HG03175 (cell line): ENCODE measurements at regions not wholly inside any gene's neighbourhood (a gene's known extent, or its start where the extent isn't known, plus 50 kb on each side); places are given as distances from the start of the nearest gene placed in this dataset.
"Not testable (repeated sequence)": the region's sequence is repeated elsewhere in the genome, so short reads cannot be mapped to it uniquely, and the experiment has no call there.

Source experiments
- ATAC-seq: cut with Tn5 transposase; IDR thresholded peaks from one replicate; pipeline ENCODE4 v1.9.1; 2021; ENCODE audit warnings: mild to moderate bottlenecking, moderate library complexity; ENCODE audit not compliant: unreplicated experiment

DNA sequence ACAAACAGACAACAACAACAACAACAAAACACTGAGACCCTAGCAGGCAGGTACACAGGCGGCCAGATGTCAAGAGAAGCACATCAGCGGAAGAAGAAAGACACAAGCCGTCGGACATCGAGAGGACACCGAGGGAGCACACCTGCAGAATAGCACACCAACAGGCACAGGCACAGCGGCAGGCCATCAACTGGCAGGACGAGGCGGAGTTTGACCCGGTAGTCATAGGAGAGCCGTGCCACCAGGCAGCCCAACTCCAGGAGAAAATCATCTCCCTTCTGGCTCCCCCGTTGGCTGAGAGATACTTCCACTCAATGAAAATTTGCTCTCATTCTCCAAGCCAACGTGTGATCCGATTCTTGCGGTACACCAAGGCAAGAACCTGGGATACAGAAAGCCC lies 352.1 kb upstream of the IZUMO3 start:
- ATAC-seq, result no peak

DNA sequence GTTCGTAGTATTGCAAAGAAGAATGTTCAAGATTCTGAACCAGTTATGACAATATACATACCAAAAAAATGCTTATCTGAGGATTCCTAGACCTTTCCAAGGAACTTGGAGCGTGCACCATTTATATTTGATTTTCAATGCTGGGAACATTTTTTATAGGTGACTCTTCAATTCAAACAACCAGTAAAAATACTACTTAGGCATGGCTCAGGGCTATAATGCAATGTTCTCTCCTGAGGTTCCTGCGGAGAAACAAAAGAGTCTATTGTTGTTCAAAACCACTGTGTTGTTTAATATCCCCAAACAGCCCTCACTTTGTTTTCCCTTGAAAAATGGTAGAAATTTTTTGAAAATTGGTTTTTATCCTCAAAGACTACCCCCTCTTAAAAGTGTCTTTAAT lies 335.7 kb upstream of the IZUMO3 start:
- ATAC-seq, result no peak

DNA sequence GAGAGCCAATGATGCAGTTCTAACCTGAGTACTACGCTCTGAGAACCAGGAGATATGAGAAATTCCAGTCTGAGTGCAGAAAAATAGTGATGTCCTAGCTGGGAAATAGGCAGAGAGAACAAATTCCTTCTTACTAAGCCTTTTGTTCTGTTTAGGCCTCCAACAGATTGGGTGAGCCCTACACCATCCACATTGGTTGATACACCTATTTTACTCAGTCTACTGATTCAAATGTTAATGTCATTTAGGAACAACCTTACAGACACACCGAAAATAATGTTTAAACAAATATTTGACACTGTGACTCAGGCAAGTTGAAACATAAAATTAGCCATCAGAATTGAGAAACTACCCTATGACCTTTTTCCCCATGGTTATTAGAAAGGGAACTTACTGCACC lies 333.9 kb upstream of the IZUMO3 start:
- no peak for ATAC-seq

DNA sequence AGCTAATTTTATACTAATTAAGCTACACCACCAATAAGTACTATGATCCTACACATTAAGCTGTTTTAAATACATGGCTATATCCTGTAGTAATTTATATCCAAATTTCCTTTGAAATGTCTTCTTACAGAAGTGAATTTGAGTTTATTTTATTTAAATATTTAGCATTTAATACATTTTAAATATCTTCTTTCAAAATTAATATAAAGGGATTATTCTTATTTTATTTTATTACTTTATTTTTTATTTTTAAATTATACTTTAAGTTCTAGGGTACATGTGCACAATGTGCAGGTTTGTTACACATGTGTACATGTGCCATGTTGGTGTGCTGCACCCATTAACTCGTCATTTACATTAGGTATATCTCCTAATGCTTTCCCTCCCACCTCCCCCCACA lies 310.9 kb upstream of the IZUMO3 start:
- ATAC-seq, result not testable (repeated sequence)

DNA sequence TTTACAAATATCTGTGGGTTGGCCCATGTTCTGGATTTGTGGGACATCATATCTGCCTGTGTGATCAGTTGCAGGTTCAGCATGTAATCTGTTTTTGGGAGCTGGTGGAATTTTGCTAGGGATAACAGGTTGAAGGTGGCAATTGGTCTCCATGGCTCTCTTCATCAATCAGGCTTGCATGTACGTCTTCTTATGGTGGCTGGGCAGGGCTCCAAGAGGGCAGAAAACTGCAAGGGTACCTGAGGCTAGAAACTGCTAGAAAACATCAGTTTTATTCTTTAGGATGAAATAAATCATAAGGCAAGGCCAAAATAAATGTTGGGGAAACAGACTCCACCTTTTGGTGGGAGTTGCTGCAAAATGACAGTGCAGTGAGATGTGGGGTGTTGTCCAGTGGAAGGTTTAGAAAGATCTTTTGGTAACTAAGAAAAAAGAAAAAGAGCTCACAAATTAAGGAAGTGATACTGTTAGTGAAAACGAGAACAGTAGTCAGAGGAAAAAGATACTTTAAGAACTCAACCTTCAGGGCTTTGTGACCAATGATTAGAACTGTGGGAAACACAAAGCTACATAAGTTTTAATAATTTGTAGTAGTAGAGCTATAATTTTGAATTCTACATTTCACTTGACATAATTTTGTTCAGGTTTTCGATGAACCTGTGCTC lies 300.7 kb upstream of the IZUMO3 start:
- no peak for ATAC-seq

DNA sequence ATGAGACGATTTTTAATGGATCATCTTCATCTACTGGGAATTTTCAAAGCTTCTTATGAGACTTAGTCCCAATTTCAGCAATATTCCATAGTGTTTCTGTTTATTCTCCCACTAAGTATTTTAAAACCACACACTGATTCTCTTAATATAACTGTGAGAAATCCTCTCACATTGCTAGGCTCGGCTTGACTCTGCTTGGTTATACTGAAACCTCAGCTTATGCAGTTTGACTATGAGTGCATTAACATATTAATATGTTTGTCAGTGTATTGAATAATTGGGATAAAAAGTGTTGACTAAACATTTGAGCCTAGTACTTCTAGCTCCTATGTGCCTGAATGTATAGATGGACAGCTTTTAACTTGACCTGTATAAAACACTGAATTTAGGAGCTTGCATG lies 298.5 kb upstream of the IZUMO3 start:
- ATAC-seq, result no peak

DNA sequence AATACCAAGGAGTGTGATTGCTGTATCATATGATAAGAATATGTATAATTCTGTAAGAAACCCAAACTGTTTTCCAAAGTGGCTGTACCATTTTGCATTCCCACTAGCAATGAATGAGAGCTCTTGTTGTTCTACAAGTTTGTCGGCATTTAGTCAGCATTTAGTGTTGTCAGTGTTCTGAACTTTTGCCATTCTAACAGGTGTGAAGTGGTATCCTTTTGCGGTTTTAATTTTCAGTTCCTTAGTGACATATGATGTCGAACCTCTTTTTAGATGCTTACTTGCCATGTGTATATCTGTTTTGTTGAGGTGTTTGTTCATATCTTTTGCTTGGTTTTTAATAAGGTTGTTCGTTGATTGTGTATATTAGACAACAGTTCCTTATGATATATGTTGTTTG lies 296.3 kb upstream of the IZUMO3 start:
- ATAC-seq, result no peak

DNA sequence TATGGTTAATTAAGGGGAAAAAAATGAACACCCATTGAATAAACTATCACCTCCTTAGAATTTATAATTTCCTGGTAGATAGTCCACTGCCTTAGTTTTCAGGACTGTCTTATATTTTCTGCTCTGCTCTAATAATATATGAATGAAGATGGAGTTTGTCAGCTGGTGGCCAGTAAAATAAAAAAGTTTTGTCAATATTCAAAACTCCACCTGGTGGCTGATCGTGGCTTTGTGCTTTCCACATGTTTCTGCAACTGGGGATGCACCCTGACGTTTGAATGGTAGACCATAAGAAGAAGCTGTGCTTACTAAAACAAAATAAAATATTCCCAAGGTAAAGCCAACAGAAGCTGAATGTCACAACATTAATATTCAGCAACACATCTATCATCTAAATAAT lies 286.6 kb upstream of the IZUMO3 start:
- ATAC-seq, result no peak

DNA sequence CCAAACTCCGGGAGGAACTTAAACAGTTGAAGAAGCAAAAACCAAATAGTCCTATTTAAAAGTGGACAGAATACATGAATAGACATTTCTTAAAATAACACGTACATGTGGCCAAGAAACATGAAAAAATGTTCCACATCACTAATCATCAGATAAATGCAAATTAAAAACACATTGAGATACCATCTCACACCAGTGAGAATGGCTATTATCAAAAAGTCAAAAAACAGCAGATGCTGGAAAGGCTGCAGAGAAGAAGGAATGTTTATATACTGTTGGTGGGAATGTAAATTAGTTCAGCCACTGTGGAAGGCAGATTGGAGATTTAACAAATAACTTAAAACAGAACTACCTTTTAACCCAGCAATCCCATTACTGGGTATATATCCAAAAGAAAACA lies 283.0 kb upstream of the IZUMO3 start:
- no peak for ATAC-seq

DNA sequence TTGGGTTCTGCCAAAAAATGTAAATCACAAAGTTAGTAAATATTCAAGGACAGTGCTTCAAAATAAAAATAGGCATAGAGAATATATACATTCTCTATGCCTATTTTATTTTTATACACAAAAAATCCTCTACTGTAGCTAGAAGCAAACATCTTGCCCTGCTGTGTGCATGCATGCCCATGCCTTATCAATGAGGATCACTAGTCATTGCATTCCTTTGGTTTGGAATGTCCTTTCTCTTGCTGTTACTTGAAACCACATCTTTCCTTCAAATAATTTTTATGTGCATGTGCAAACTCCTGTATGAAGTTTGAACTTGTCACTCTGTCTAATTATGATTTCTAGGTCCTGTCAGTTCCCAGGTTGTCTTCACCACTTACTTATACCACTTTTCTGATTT lies 278.9 kb upstream of the IZUMO3 start:
- no peak for ATAC-seq

DNA sequence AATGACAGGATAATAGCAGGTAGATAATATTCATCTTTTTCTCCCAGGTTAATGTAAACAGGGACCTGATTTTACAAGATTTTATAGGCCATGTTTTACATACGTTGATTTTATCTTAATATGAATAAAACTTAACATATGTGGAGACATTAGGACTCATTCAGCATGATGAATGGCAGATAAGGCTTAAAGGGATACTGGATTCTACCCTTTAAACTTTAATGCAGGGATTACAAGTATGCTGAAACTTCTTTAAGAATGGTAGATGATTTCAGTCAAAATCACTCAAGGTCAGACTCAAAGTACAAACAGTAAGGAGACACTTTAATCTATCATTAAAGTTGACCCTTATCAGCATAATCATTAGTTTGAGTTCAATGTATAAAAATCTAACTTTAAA lies 274.5 kb upstream of the IZUMO3 start:
- ATAC-seq, result no peak

DNA sequence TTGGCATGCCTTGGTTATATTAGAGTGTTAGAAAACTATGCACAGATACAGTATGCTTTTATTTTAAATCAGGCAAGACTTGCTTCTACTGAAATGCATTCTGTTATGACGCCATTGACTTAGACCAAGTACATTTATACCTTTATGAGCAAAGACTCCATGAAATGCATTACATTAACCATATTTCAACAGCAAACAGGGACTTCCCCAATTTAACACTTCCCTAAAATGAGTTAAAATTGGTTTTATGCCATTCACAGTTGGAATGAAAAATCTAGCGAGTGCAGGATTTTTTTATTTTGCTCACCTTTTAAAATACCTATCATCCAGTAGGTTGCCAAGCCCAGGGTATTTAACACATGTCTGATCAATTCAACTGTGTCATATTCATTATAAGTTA lies 272.1 kb upstream of the IZUMO3 start:
- no peak for ATAC-seq

DNA sequence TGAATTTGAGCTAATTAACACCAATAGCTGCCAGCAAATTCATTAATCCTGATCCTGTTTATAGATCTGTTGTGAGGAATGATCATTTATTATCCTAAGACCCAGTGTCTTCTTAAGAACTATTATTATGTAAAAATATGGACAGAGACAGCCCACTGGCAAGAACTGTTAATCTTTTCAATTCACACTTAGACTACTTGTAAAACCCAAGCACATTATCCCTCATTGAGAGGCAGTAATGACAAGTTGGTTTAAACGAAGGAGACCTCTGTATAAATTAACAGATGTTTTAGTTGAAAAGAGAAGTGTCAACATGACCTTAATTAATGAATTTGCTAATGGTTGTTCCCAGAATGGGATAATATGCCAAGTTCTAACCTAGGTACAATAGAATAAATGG lies 270.3 kb upstream of the IZUMO3 start:
- ATAC-seq, result no peak

DNA sequence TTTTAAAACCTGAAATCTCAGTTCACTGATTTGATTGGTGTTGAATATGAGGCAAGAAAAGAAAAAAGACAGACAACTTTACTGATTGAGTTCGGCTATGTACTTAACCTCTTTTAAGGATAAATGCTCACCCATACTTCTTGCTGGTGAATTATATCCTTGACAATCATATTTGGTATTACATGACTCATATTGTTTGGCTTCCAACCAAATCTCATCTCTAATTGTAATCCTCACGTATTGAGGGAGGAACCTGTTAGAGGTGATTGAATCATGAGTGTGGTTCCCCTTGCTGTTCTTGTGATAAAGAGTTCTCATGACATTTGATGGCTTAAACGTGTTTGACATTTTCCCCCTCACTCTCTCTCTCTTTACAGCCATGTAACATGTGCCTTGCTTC lies 255.6 kb upstream of the IZUMO3 start:
- ATAC-seq, result no peak

DNA sequence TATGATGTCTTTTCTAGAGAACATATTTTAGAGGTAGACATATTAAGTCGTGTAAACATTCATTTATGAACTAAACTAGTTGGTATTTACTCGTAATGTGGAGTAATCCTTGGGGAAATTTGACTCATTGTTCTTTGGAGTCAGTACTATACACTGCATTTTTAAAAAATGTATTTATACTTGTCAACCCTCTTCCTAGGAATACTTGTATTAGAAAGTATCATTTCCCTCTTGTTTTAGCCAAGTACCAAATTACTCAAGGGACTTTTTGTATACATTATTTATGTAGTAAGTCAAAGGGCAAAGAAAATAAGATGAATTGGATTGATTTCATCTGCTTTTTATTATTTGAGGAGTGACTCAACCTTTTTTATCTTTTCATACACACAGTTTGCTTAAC lies 248.1 kb upstream of the IZUMO3 start:
- no peak for ATAC-seq

DNA sequence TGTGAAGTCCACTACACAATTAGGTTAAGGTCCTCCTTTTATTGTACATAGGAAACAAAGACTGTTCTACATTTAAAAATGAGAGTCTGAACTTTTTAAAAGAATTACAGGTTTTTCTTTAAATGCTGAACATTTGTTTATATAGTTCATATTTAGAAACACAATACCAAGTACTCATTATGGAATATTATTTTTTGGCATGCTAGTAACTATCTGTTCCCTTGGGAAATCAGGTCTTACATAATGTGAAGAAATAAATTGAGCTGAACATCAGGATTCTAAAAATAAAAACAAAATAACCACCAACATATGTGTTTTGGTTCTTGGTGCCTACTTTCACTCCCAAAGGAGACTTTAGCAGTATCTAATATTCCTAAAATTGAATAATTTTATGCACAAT lies 230.5 kb upstream of the IZUMO3 start:
- ATAC-seq, result no peak

DNA sequence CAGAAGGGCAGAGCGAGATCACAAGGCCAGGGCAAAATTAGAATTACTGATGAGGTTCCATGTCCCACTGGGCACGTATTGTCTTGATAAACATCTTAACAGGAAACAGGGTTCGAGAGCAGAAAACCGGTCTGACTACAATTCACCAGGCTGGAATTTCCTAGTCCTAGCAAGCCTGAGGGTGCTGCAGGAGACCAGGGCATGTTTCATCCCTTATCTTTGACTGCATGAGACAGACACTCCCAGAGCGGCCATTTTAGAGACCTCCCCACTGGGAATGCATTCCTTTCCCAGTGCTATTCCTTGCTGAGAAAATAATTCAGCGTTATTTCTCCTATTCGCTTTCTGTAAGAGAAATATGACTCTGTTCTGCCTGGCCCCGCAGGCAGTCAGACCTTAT lies 228.5 kb upstream of the IZUMO3 start:
- ATAC-seq, result not testable (repeated sequence)

DNA sequence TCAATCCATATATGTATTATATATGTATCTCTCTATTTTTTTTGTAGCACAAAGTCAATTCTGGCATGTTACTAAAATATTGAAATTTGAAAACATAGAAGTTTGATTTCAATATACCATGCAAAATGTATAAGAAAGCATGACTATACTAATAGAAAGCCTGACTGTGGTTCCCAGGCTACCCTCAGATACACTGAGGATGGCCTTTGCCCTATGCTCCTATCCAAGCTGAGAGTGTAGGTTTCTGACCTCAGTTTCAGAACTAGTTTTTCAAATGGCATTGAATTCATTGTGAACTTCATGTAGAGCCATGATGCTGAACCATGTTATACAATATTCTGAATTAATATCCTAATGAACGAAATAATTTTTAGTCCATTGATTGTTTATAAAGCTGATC lies 220.4 kb upstream of the IZUMO3 start:
- ATAC-seq, result no peak

DNA sequence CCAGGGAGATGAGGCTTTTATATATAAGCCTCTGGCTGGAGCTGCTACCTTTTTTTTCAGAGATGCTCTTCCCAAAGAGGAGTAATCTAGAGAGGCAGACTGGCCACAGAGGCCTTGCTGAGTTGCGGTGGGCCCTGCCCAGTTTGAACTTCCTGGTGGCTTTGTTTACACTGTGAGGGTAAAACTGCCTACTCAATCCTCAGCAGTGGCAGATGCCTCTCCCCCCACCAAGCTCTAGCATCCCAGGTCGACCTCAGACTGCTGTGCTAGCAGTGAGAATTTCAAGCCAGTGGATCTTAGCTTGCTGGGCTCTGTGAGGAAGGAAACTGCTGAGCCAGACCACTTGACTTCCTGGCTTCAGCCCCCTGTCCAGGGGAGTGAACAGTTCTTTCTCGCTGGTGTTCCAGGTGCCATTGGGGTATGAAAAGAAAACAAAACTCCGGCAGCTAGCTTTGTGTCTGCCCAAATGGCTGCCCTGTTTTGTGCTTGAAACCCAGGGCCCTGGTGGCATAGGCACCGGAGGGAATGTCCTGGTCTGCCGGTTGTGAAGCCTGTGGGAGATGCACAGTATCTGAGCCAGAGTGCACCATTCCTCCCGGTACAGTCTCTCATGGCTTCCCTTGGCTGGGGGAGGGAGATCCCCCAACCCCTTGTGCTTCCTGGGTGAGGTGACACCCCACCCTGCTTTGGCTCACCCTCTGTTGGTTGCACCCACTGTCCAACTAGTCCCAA lies 219.5 kb upstream of the IZUMO3 start:
- ATAC-seq, result no peak

DNA sequence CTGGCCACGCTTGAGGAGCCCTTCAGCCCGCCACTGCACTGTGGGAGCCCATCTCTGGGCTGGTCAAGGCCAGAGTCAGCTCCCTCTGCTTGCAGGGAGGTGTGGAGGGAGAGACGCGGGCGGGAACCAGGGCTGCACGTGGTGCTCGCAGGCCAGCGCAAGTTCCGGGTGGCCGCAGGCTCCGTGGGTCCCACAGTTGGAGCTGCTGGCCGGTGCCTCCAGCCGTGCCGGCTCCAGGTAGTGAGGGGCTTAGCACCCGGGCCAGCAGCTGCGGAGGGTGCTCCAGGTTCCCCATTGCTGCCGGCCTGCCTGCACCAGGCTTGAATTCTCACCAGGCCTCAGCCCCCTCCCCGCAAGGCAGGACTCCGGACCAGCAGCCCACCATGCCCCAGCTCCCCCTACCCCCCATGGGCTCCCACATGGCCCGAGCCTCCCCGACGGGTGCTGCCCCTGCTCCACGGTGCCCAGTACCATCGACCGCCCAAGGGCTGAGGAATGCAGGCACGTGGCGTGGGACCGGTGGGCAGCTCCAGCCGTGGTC lies 192.8 kb upstream of the IZUMO3 start:
- no peak for ATAC-seq

DNA sequence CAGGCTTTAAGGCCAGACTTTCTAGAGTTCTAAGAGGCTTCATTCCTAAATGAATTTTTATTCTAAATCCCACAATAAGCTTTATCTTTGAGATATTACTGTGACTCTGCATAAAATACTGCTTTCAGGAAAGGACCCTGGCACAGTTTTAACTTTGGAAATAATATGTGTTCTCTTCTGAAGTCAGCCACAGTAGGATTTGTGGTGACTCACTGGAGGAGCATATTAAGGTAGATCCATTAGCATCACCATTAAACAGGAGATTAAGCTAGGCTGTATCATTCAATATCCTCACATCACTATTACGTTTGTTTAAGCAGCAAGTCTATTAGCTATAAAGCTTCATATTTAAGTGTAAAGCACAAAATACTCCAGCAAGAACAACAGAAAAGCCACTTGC lies 186.1 kb upstream of the IZUMO3 start:
- ATAC-seq, result no peak

DNA sequence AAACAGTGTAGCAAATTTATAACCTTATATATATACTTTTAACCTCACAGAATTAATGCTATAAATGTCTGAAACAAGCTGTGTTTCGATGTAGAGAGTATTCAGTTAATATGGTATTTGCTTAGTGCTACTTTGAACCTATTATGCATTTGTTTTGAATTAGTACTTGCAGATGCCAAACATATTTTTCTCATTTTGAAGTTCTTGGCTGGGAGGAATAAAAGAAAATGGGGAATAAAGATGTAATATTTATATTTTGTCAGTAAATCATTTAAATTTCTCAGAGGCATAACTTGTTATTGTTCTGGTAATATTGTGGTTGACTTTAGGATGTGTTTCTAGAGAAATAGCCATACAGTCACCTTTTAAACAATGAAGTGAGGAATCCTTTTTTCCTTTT lies 175.9 kb upstream of the IZUMO3 start:
- ATAC-seq, result no peak

DNA sequence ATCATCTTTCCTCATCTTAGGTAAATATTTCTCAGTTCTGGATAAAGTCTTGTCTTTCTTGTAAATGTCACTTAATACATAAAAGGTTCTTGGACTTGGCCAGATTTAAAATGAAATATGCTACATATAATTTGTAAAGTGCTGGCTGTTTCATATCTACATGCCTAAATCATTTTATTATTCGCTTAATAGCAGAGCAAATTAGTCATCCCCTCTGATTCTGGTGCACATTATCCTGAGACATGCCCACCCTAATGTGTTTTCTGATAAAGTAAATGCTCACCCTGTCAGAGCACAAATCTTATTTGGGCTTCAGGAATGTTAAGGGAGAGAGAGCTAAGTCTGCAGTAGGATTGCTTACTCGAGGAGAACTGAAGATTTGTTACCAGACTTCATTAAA lies 166.5 kb upstream of the IZUMO3 start:
- ATAC-seq, result no peak
